PC-3 (cell line): ENCODE measurements at regions not wholly inside any gene's neighbourhood (a gene's known extent, or its start where the extent isn't known, plus 50 kb on each side); places are given as distances from the start of the nearest gene placed in this dataset.
A peak's percentile ranks its signal among the peaks of the same experiment; 100 is the strongest.

Experiments
- EZH2 ChIP-seq: fragments of 300-600 bp; sonication (generic); IDR thresholded peaks from one replicate; pipeline ENCODE4 v1.6.1; 2017; ENCODE audit warnings: antibody characterized with exemption, mild to moderate bottlenecking, low read length; ENCODE audit not compliant: unreplicated experiment
- TF ChIP-seq, protein P1 (sequence below): fragments of 300-600 bp; sonication (generic); conservative IDR thresholded peaks from 2 replicates; pipeline ENCODE4 v1.5.1; 2017; ENCODE audit warnings: antibody characterized with exemption, low read depth, mild to moderate bottlenecking, low read length

- TF ChIP-seq, protein P1, sequence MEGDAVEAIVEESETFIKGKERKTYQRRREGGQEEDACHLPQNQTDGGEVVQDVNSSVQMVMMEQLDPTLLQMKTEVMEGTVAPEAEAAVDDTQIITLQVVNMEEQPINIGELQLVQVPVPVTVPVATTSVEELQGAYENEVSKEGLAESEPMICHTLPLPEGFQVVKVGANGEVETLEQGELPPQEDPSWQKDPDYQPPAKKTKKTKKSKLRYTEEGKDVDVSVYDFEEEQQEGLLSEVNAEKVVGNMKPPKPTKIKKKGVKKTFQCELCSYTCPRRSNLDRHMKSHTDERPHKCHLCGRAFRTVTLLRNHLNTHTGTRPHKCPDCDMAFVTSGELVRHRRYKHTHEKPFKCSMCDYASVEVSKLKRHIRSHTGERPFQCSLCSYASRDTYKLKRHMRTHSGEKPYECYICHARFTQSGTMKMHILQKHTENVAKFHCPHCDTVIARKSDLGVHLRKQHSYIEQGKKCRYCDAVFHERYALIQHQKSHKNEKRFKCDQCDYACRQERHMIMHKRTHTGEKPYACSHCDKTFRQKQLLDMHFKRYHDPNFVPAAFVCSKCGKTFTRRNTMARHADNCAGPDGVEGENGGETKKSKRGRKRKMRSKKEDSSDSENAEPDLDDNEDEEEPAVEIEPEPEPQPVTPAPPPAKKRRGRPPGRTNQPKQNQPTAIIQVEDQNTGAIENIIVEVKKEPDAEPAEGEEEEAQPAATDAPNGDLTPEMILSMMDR, result peak; percentile 82
- TF ChIP-seq EZH2, result no peak
These were observed 177.6 kb upstream of the NAMPT start for GRCh38 chr7:106462365-106462859.
